ENCODE measurements at regions not wholly inside any gene's neighbourhood (a gene's known extent, or its start where the extent isn't known, plus 50 kb on each side); places are given as distances from the start of the nearest gene placed in this dataset.

DNA sequence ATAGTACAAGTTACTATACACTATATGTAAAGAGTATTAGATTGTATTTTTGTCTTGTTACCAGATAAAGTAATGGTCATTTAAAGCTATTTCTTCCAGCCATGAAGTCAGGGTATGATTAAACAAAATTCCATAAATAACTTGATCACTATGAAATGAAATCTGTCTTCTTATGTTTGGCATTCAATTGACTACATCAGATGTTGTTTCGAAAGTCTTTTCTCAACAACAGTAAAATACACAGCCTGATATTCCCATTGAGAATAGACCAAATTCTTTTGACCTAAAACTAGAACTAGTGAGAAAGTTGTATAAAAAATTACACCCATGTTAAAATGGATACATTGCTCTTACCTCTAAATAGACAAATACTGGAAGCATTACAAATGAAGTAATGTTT, 134.6 kb upstream of the ADAMTS5 start:
- TF ChIP-seq EP300 (IDR thresholded peaks at IDR 0.05) = no peak
- TF ChIP-seq, protein P1, sequence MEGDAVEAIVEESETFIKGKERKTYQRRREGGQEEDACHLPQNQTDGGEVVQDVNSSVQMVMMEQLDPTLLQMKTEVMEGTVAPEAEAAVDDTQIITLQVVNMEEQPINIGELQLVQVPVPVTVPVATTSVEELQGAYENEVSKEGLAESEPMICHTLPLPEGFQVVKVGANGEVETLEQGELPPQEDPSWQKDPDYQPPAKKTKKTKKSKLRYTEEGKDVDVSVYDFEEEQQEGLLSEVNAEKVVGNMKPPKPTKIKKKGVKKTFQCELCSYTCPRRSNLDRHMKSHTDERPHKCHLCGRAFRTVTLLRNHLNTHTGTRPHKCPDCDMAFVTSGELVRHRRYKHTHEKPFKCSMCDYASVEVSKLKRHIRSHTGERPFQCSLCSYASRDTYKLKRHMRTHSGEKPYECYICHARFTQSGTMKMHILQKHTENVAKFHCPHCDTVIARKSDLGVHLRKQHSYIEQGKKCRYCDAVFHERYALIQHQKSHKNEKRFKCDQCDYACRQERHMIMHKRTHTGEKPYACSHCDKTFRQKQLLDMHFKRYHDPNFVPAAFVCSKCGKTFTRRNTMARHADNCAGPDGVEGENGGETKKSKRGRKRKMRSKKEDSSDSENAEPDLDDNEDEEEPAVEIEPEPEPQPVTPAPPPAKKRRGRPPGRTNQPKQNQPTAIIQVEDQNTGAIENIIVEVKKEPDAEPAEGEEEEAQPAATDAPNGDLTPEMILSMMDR (IDR thresholded peaks at IDR 0.05) = no peak
- no peak for TF ChIP-seq POLR2A (IDR thresholded peaks at IDR 0.05)

Measured in suprapubic skin (tissue), 3 donors.